SKM-1 treated with dmso at 0.1 percent for 144 hours (cell line): ENCODE measurements at regions not wholly inside any gene's neighbourhood (a gene's known extent, or its start where the extent isn't known, plus 50 kb on each side); places are given as distances from the start of the nearest gene placed in this dataset.

ENCODE experiments used
- DNase-seq: peaks from one replicate; lab custom pipeline; 2025; ENCODE audit not compliant: unreplicated experiment; lab: John Stamatoyannopoulos, UW

DNA sequence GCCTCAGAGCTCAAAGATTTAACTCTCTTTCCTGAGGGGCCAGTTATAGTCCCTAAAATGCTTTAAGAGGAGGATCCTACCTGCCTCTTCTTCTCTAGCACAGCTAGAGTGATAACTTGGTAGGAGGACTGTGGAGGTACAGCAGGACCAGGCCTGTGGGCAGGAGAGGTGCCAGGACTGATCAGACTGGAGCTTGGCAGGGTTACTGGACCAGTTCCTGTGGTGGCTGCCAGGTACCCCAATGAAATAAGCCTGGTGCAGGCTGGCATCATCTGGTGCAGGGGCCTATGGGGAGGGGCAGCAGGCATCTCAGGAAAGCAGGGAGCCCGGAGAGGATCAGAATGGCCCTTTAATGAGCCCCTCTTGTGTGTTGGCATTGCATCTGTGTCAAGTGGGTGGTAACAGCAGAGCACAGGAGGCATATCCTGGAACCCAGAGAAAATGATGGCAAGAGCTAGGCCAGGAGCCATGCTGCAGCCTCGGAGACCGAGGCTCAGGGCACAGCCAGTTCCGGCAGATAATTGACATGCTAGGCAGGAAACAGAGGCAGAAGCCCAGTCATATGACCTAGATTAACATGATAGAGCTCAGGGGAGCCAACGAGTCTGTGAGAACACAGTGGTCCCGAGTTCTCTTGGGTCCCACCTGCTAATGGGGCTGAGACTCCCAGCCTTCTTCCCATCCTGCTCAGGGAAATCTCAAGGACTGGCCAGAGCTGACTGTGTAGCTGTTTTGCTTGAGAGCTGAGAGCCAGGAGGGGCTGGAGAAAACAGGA, 187.5 kb upstream of the ZBED5 start:
- DNase-seq = no peak

DNA sequence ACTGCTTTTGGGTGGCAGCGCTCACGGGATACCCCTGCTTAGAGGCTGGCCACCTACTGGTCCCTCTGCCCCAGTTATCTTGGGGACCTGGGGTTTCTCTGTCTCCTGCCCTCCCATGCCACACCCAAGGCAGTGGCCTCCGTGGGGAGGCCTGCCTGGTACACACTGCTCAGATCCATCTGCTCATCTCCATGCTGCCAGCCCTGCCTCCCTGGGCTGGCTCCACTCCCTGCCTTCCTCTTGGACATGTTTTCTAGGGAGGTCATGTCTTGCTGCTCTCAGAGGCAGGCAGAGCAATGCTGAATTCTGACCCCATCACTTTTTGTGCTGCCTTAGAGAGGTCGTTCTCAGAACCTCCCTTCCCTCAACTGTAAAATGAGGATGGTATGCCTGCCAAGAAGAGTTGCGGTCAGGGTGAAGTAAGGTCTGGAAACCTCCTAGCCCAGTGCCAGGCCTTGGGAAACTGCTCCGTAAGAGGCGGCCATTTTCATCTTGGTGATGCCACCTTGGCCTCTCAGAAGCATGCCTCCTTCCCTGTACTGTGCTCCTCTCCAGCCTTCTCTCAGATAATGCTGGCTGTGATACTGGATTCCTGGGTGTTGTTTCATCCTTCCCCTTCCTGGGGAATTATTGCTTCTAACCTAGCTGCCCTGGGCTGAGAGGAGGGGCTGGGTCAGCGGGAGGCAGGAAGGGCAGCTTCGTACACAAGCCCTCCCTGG, 186.4 kb upstream of the ZBED5 start:
- no peak for DNase-seq

- DNase-seq = no peak
Observed at GRCh38 chr11:11043721-11044120, 185.9 kb upstream of the ZBED5 start.

GRCh38 chr11:11039208-11039965, 181.5 kb upstream of the ZBED5 start:
- no peak for DNase-seq

DNA sequence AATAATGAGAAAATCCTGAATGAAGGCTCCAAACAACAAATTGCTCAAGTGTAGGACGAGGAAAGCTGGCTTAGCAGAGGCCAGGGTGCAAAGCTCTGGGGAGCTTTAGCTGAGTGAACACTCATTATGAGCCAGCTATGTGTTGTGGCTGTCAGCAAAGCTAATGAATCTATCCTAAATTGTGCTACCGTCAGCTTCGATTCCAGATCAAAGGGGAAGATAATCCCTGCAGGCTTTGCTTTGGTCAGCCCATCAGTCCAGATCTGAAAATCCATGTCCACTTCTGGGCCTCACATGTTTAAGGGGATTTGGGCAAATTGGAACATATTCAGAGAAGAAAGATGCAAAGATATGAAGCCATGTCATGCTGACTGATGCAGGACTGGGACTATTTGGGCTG, 180.9 kb upstream of the ZBED5 start:
- no peak for DNase-seq

DNA sequence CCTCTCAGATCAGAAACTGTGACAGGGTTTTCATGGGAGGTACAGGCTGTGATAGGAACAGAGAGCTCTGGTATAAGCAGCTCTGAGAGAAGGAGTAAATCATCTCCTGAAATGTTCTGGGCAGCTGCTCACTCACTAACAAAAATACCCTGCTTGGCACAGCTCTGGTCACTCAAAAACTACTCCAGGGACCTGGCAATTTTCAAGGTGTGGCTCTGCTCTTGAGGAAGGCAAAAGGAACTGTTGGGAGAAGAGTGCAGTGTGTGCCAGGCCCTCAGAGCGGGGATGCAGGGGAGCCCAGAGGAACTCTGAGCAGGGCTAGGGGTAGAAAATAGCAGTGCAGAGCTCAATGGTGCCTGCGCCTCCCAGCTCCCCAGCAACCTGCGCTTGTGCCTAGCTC, 180.5 kb upstream of the ZBED5 start:
- DNase-seq = no peak

DNA sequence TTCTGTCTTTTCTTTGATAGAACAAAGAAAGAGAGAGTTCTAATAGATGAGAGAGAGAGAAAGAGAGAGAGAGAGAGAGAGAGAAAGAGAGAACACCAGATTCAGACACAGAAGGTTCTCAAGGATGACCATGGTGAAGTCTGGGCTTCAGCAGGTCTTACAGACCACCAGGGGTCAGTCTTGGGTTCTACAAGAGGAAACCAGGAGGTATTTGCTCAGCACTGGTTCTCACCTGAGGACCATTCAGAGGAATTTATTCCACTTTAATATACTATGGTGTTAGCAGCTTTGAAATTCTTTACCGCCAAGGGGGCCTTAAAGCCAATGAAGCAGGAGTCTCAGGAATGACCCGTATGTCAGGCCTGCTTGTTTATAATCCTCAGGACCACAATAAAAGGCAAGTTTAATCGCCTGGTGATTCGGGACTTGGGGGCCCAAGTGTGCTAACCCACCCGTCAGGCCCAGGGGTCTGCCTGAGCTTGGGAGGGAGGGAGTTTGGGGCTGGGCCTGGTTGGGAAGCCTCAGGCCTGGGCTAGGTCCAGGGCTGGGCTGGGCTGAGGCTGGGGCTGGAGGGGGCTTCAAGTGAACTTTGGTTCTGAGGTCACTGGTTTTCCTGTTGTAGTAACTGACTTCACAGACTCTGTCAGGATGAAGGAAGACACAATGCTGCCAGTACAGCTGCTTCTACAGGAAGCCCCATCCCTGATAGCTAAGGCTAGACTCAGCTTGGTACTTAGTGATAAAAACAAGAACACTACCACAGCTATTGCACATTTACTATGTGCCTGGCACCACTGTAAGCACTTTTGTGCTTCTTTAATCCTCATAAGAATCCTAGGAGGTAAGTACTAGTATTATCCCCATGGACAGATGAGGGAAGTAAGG, 179.2 kb upstream of the ZBED5 start:
- peak; percentile 32 for DNase-seq

DNA sequence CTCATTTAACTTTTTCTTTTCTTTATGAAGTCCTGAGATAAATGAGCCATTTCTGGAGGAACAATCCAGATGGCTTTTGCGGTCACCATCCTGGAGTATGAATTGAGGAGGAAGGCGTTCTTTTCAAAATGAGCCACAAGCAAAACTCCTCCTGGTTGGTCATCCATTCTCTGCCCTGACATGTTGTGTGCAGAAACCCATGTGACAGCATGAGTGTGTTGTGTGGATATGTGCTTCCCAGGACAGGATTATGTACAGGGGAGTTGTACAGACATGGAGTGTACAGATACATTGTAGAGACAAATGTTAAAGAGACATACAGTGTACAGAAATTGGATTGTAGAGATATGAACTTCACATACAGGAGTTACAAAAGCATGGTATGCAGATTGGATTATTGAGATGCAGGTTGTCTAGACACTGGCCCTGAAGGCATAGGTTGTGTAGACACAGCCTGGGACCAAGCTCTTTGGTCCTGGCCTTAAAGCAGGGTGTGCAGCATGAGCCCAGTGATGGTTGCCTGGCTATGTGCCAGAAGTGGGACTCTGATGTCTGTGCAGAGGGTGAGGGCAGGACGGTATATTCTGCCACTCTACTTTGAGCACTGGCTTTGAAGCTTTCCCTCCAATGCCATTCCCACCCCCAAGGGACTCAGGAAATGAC, 178.5 kb upstream of the ZBED5 start:
- DNase-seq = no peak

DNA sequence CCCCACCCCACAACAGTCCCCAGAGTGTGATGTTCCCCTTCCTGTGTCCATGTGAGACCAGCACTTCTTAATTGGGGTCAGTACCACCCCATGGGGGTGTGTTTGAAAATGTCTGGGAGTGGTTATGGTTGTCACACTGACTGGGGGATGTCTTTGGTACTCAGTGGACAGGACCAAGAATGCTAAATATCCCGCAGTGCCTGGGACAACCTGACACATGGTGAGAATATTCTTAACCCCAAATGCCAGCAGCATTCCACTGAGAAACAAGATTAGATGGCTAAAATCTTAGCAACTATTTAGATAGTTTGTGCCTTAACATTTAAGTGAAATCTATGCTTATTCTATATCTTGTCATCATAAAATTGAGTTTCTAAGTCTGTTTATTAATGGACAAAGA, 177.5 kb upstream of the ZBED5 start:
- no peak for DNase-seq

GRCh38 chr11:11034476-11034875, 176.6 kb upstream of the ZBED5 start:
- no peak for DNase-seq

- no peak for DNase-seq
Observed at GRCh38 chr11:11032066-11032465, 174.2 kb upstream of the ZBED5 start.

DNA sequence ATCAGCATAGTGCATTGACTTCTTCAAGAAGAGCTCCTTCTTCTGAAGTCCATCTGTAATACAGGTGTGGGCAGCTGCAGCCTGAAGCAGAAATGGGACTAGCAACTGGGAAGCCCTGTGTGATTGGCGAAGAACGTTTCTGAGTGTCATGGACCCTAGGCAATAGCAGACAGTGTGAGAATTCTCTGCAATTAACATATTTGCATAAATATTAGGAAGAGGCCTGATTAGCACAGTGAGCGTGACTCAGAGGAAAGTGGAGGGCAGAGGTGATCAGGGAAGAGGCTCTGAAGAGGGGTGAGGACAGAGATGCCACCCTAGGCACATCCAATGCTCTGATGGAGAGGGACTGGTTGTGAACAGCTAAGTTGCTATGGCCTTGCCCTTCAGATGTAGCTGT, 171.2 kb upstream of the ZBED5 start:
- no peak for DNase-seq

GRCh38 chr11:11028017-11028692, 170.3 kb upstream of the ZBED5 start:
- DNase-seq = peak; percentile 57

DNA sequence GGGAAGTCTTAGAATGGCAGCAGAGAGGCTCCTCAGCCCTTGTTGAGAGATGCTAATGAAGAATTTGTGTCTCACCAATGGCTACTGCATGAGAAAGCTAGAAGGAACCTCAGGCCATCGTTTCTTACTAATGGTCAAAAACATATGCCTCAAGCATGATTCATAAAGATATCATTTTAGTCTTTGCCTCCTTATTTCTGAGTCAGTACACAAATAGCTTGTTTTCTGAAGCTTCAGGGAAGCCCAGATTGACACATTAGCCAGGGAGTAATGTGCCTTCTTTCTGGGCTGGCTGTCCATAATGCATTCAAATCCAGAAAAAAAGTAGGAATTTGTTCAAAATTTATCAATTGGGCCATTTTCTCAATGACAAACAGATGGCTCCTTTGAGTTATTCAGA, 169.4 kb upstream of the ZBED5 start:
- no peak for DNase-seq

GRCh38 chr11:11025087-11025486, 167.2 kb upstream of the ZBED5 start:
- DNase-seq = no peak

GRCh38 chr11:11022125-11022730, 164.4 kb upstream of the ZBED5 start:
- DNase-seq = peak; percentile 30

- no peak for DNase-seq
Observed at GRCh38 chr11:11021563-11021962, 163.7 kb upstream of the ZBED5 start.

- no peak for DNase-seq
Observed at GRCh38 chr11:11020747-11021149, 162.9 kb upstream of the ZBED5 start.

- no peak for DNase-seq
Observed at GRCh38 chr11:11020219-11020726, 162.4 kb upstream of the ZBED5 start.
